DMS53 (cell line): ENCODE measurements at regions not wholly inside any gene's neighbourhood (a gene's known extent, or its start where the extent isn't known, plus 50 kb on each side); places are given as distances from the start of the nearest gene placed in this dataset.

Experiments used
- DNase-seq: peaks from one replicate; lab custom pipeline; 2025; lab: John Stamatoyannopoulos, UW

DNA sequence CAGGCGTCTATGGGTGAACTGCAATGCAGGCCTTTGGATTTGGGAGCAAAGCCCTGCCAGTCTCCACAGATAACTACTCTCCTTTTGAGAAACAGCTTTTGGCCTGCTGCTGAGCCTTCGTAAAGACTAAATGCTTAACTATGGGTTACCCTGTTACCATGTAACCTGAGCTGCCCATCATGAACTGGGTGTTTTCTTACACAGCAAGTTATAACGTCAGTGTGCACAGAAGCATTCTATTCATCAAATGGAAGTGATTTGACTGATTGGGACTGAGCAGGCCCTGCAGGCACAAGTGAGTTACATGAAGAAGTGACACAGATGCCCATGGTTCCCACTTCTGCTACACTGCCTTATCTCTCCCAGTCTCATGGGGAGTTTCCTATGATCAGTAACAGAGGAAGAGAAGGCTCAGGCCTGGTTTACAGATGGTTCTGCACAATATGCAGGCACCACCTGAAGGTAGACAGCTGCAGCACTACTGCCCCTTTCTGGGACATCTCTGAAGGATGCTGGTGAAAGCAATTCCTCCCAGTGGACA is 319.1 kb downstream of the CD83 start:
- no peak for DNase-seq

DNA sequence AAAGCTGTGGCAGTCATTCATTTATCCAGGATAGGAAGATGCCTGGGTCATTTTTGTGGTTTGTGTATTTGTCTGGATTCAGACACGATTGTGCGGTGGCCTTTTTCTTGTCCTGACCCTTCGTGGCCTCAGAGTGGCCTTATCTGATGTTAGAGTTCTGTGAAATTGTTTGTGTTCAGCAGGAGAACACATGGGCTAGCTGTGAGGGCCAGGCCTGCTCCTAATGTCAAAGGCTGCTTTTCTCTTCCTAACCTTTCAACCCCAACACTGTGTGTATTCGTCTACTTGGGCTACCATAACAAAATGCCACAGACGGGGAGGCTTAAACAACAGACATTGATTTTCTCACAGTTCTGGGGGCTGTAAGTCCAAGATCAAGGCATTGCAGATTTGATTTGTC is 321.8 kb downstream of the CD83 start:
- DNase-seq: no peak

- DNase-seq: no peak
Measured at GRCh38 chr6:14440215-14440910, 322.8 kb downstream of the CD83 start.

- no peak for DNase-seq
Measured at GRCh38 chr6:14440940-14441781, 323.6 kb downstream of the CD83 start.

DNA sequence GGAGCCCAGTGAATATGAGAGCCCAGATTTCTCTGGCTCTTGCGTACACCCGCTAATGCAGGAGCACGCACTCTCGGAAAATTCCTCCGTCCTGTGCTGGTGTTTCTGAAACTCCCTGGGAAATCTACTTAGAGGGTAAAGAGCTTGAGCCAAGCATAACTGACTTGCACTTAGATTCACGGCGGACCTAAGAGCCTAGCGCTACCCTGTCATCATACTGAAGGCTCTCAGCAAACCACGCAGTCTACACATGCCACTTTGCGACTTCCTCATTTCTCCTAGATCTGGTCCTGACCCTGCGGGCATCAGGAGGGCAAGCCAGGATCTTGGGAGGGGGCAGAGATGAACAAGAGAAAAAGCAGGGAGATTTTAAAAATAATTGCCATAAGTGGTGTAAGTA is 324.7 kb downstream of the CD83 start:
- no peak for DNase-seq

DNA sequence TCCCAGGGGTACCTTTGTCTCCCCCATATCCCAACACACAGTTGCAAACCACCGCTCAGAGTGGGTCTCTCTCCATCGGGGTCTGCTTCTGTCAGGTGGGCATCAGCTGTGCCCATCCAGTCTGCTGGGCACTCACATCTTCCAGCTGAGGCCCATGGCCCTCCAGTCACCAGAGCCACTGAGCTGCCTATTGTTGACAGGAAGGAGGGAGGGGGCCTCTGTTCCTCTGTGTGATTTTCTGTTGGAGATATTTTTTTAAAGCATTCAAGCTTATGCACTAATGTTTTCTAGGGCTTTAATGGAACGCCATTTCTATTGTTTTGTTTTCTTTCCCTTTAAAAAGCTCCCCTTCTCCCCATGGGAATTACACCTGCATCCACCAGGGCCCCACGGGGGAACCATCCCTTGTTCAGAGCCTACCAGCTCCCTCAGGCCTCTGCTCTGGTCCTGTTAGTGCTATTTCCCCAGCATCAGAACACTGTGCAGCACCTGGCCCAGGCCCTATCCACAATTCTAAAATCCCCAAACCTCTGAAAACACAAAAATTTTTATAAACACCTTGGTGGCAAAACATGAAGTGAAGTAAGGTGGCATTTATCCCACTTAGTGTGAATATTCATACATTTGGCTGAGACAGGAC is 326.2 kb downstream of the CD83 start:
- DNase-seq: no peak

- peak; percentile 12 for DNase-seq
Measured at GRCh38 chr6:14444295-14444972, 326.9 kb downstream of the CD83 start.

DNA sequence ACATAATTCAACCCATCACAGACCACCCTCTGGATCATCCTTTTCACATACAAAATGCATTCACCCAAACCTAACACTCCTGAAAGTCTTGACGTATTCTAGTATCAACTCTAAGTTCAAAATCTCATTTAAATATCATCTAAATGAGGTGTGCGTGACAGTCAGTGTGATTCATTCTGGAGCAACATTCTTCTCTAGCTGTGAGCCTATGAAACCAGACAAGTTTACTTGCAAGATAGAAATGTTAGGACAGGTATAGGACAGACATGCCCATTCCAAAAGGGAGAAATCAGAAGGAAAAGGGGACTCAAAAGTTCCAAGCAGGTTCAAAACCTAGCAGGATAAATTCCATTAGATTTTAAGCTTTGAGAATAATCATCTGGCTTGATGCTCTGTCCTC is 329.7 kb downstream of the CD83 start:
- no peak for DNase-seq

- DNase-seq: no peak
Measured at GRCh38 chr6:14448246-14448645, 330.7 kb downstream of the CD83 start.

GRCh38 chr6:14450133-14450504 is 332.5 kb downstream of the CD83 start:
- no peak for DNase-seq

GRCh38 chr6:14450578-14450977 is 333.0 kb downstream of the CD83 start:
- no peak for DNase-seq

GRCh38 chr6:14451594-14452374 is 334.2 kb downstream of the CD83 start:
- DNase-seq: no peak

DNA sequence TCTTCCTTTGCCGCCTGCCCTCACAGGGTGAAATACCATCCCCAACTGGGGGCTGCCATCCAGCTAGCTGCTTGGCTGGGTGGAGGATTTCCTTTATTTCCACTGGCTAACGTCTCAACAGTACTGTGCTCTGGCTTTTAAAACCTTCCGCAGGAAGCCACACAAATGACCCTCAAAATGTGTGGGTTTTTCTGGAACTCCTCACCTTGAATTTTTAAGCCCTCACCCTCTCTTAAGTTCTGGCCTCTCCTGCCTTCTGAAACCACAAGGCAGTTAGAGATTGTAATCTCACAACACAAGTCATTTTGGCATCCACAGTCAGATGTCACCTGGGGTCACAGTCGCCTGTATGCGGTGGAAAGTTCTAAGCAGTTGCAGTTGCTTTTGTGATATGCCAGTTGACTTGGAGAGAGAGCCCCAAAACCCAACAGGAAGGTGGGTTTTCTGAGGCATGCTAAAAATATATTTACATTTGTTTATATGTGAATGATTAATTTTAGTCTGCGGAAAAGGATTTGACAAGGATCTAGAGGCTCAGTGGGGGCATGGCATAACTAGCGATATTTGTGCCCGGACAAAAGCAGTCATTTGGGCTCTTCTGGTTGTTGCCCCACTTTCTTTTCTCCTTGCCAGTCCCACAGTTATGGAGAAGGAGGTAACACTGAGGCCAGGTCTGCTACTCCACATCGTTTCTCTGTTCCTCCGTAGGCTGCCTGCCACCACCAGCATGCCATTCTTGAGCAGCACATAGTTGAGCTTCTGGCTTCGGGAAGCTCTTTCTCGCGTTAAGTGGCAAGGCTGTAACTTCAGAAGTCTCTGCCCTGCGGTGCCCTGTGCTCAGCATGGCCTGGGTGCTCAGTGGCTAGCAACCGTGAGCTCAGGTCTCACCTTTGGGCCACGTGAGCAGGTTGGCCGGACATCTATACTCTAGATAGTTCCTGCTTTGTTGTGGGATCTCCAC is 335.3 kb downstream of the CD83 start:
- DNase-seq: no peak

DNA sequence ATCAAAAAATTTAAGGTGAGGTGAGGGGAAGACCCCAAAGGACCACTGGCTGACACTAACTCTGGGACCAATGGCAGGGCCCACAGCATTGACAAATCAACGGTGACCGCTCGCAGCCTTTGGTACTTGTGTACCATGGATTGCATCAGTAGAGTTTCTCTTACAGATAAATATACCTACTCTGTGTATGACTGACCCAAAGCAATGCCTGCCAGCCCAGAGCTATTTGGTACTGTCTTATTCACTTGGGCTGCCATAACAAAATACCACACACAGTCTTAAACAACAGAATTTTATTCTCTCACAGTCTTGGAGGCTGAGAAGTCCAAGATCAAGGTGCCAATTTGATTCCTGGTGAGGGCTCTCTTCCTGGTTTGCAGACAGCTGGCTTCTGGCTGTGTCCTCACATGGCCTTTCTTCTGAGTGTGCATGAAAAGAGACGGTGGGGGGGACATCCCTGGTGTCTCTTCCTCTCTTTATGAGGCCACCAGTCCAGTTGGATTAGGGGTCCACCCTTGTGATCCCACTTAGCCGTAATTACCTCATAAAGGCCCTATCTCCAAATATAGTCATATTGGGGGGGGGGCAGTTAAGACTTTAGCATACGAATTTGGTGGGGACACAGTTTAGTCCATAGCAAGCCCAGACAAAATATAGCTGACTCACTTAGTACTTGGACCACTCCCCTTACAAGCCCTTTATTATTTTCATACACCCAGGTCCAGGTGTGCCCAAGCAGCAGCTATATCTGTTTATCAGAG is 336.3 kb downstream of the CD83 start:
- peak; percentile 64 for DNase-seq

GRCh38 chr6:14454473-14454775 is 336.9 kb downstream of the CD83 start:
- DNase-seq: peak; percentile 96

DNA sequence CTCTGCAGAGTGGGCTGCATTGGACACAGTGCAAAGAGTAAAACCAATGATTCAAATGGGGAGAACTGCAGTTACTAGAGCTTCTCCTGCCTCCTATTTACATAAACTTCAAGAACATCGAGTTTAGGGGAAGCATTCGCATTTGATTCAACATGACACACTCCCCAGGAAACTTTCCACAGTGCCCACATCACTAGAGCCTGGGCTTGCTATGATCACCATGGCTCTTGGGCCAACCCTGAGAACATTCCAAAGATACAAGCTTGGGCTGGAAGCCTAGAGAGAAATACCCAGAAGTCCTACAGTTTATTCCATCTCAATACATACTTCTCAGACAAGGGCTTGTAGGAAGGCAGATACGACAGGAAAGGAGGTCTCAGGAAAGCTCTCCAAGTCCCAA is 337.9 kb downstream of the CD83 start:
- no peak for DNase-seq

DNA sequence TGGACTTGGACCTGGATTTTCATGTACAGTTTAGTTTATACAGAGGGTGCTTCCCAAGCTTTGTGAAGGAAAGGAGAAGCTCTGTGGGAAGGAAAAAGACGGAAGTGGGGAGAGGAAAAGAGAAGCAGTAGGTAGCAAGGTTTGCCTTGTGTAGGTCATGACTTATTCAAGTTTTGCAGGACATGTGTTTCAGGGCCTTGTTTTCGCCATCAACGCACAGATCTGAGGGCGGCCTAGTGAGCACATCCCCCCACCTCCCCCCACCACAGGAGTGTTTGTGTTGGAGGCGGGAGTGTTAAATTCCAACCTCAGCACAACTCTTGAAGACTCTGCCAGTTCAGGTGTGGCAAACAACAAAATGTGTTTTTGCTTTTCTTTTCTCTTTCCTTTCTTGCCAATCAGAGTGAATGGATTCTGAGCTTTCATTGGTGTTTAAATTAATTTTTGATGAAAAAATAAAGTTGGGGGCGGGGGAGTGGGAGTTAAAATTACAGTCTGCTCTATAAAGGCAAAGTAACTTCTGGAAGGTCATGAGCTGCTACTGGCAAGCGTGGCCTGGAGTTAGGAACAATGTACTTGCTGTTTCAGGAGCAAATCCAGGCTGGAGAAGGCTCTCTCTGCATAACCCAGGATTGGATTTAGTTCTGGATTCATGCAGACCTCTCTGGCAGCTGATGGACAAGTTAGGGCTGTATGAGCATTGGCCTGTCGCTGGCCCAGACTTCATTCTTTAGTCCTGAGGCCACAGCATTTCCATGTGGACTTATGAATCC is 338.5 kb downstream of the CD83 start:
- DNase-seq: no peak

- DNase-seq: peak; percentile 44
Measured at GRCh38 chr6:14456941-14457340, 339.4 kb downstream of the CD83 start.
